ENCODE measurements at regions not wholly inside any gene's neighbourhood (a gene's known extent, or its start where the extent isn't known, plus 50 kb on each side); places are given as distances from the start of the nearest gene placed in this dataset.

DNA sequence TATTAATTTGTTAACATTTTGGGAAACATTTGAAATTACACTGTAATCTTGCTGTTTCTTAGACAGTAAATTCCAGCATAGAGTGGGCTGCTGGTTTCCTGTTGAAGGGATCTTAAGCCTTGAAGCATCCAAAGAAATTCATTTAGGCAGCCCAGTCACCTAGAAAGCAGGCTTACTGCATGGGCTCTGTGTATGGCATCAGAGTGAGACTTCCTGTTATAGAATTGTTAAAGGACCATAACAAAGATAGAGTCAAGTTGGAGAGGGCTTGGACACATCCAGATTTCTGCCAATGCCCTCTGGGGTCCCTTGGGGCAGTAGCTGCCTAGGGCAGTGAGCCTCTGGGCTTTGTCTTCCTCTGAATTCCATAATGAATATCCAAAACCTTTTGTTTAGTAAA lies 149.2 kb downstream of the DYRK2 start:
- no peak for DNase-seq
- H3K4me1 ChIP-seq (ENCODE audit: insufficient read depth), result no peaks in the 10 kb centered on the region
- H3K27ac ChIP-seq, result no peak overlapping the region
- H3K36me3 ChIP-seq, result no peaks in the 10 kb centered on the region
- intact Hi-C loops (cut with DNase I), result no loop called here
- no peaks in the 10 kb centered on the region for H3K9me3 ChIP-seq
- H3K4me3 ChIP-seq, result no peak overlapping the region
- TF ChIP-seq EP300 (IDR thresholded peaks at IDR 0.05), result no peak
- TF ChIP-seq, protein P1, sequence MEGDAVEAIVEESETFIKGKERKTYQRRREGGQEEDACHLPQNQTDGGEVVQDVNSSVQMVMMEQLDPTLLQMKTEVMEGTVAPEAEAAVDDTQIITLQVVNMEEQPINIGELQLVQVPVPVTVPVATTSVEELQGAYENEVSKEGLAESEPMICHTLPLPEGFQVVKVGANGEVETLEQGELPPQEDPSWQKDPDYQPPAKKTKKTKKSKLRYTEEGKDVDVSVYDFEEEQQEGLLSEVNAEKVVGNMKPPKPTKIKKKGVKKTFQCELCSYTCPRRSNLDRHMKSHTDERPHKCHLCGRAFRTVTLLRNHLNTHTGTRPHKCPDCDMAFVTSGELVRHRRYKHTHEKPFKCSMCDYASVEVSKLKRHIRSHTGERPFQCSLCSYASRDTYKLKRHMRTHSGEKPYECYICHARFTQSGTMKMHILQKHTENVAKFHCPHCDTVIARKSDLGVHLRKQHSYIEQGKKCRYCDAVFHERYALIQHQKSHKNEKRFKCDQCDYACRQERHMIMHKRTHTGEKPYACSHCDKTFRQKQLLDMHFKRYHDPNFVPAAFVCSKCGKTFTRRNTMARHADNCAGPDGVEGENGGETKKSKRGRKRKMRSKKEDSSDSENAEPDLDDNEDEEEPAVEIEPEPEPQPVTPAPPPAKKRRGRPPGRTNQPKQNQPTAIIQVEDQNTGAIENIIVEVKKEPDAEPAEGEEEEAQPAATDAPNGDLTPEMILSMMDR (IDR thresholded peaks at IDR 0.05), result no peak
- TF ChIP-seq POLR2A (IDR thresholded peaks at IDR 0.05), result no peak
- H3K27me3 ChIP-seq, result no peaks in the 10 kb centered on the region

DNA sequence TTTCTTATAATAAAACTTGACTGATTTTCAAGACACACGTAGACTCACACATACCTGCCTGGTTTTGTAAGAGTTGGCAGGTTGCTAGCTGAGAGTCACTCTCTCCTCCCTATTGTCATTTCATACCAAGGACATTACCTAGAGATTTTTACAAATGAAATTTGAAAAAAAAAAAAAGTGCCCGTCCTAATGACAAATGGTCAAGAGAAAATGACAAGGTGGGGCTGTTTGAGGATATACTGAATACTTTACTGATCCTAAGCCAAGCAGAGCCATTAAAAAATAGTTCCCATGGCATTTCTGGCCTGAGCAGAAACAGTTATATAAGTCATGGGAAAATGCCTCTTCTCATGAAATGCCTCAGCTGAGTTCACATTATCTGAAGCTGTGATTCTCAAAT lies 150.2 kb downstream of the DYRK2 start:
- Histone ChIP-seq H3K27ac (no peak overlapping the region), H3K27me3 (no peaks in the 10 kb centered on the region), H3K4me3 (no peak overlapping the region), H3K36me3 (no peaks in the 10 kb centered on the region), H3K9me3 (no peaks in the 10 kb centered on the region), H3K4me1 (ENCODE audit: insufficient read depth) (no peaks in the 10 kb centered on the region)
- intact Hi-C loops (cut with DNase I), result no loop called here
- WGBS, 3 donors, result 58 to 86% (median 72%) methylated on average over 2 of the region's 2 CpGs
- DNase-seq, result no peak
- TF ChIP-seq POLR2A (IDR thresholded peaks at IDR 0.05), result no peak
- TF ChIP-seq, protein P1 (IDR thresholded peaks at IDR 0.05), result no peak
- no peak for TF ChIP-seq EP300 (IDR thresholded peaks at IDR 0.05)

DNA sequence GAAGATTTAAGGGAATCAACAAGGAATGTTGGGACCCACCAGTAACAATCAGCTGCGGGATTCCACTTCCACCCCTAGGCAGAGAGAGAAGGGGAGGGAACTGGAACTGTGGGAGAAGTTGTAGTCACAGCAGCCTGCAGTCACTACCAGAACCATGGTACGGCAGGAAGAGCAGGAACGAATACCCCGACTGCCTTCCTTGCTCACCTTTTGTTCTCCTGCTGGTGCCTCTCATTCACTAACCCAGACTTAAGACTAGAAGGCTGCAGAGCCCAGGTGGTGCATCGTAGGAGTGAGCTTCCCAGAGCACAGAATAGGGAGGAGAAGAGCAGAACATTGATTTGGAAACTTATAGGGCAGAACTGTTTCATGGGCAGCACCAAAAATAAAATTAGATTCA lies 154.2 kb downstream of the DYRK2 start:
- DNase-seq, result no peak
- TF ChIP-seq, protein P1 (IDR thresholded peaks at IDR 0.05), result no peak
- no peak for TF ChIP-seq EP300 (IDR thresholded peaks at IDR 0.05)
- TF ChIP-seq POLR2A (IDR thresholded peaks at IDR 0.05), result no peak
- WGBS, 3 donors, result 46 to 67% (median 62%) methylated on average over 5 of the region's 5 CpGs
- no peak overlapping the region for H3K4me3 ChIP-seq
- H3K27ac ChIP-seq, result no peak overlapping the region
- no peaks in the 10 kb centered on the region for H3K9me3 ChIP-seq
- H3K4me1 ChIP-seq (ENCODE audit: insufficient read depth), result no peaks in the 10 kb centered on the region
- intact Hi-C loops (cut with DNase I), result no loop called here
- H3K36me3 ChIP-seq, result no peaks in the 10 kb centered on the region
- H3K27me3 ChIP-seq, result no peaks in the 10 kb centered on the region

DNA sequence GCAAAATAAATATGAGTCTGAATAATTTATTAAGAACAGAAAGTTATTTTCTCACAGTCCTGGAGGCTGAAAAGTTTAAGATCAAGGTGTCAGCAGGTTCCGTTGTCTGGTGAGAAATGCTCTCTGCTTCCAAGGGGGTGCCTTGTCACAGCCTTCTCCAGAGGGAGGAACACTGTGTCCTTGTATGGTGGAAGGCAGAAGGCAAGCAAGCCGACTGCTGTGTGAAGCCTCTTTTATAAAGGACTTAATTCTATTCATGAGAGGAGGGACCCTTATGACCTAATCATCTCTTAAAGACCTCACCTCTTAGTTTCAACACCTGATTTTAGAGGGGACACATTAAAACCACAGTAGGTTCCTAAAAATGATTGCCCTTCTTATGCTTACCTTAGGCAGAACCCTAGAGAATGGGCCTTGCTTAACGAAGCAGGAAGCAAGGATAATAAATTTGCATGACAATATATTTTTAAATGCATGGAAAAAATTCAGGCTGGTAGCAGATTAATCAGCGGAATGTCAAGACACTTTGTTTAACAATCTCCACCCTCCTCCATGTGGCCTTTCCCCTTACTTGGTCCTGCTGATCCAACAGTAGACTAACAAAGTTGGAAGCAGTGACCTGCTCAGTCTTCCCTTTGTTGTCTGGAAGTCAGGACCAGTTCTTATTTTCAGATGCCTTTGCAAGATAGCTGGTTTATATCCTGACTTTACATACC lies 154.9 kb downstream of the DYRK2 start:
- 62 to 71% (median 67%) methylated on average over 4 of the region's 4 CpGs for WGBS, 3 donors
- intact Hi-C loops (cut with DNase I), result no loop called here
- no peak for TF ChIP-seq EP300 (IDR thresholded peaks at IDR 0.05)
- no peak for TF ChIP-seq POLR2A (IDR thresholded peaks at IDR 0.05)
- TF ChIP-seq, protein P1 (IDR thresholded peaks at IDR 0.05), result no peak
- no peaks in the 10 kb centered on the region for H3K4me1 ChIP-seq (ENCODE audit: insufficient read depth)
- H3K27me3 ChIP-seq, result no peaks in the 10 kb centered on the region
- no peaks in the 10 kb centered on the region for H3K9me3 ChIP-seq
- no peak overlapping the region for H3K4me3 ChIP-seq
- H3K27ac ChIP-seq, result no peak overlapping the region
- no peak for DNase-seq
- no peaks in the 10 kb centered on the region for H3K36me3 ChIP-seq

Data from ovary (tissue), 7 donors.